ENCODE measurements at regions not wholly inside any gene's neighbourhood (a gene's known extent, or its start where the extent isn't known, plus 50 kb on each side); places are given as distances from the start of the nearest gene placed in this dataset.

DNA sequence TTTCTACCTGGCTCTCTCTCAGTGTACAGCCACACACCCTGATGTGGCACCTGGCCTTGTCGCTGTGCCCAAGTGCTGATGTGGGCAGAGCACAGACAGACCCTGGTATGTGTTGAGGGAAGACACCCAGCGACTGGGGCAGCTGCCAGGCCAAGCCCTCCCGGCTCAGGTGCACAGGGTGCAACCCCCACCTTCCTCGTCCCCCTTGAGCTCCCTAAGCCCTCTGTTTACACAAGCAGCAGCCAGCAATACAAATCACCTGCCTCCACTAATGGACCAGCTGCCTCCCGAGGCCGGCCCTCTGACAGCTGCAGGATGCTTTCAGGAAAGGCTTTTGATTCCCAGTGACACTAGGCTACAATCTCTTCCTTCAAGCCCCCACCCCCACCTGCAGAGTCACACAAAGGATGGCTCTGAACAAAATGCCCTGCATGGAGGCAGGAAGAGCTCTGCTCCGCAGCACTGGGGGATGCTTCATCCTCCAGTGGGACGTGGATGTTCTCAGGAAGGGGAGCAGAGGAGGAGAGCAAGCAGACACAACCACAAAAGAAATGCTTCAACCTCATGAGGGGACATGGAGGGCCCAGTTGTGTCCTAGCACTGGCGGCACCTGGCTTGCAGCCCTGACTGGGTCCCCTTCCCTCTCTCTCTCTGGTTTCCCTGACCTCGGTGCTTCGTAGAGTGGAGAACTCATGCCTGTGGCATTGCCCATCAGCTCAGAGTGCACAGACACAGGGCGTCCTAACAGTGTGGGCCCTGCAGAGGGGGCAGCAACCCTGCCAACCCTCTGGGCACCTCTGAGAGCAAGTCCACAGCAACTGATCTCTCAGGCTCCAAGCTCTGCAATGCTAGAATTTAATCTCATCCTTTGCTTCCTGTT is 140.8 kb downstream of the BARX1 start:
- peak; percentile 9 for DNase-seq (ENCODE audit: low spot score)
- in situ Hi-C loops (cut with MboI; ENCODE audit: low pct_unique_long_range_greater_than_20kb, low sequenced_read_pairs, unreplicated experiment): no loop called here
- TF ChIP-seq, protein P1, sequence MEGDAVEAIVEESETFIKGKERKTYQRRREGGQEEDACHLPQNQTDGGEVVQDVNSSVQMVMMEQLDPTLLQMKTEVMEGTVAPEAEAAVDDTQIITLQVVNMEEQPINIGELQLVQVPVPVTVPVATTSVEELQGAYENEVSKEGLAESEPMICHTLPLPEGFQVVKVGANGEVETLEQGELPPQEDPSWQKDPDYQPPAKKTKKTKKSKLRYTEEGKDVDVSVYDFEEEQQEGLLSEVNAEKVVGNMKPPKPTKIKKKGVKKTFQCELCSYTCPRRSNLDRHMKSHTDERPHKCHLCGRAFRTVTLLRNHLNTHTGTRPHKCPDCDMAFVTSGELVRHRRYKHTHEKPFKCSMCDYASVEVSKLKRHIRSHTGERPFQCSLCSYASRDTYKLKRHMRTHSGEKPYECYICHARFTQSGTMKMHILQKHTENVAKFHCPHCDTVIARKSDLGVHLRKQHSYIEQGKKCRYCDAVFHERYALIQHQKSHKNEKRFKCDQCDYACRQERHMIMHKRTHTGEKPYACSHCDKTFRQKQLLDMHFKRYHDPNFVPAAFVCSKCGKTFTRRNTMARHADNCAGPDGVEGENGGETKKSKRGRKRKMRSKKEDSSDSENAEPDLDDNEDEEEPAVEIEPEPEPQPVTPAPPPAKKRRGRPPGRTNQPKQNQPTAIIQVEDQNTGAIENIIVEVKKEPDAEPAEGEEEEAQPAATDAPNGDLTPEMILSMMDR (IDR thresholded peaks at IDR 0.05; ENCODE audit: extremely low read depth, insufficient read depth, missing control alignments): no peak

DNA sequence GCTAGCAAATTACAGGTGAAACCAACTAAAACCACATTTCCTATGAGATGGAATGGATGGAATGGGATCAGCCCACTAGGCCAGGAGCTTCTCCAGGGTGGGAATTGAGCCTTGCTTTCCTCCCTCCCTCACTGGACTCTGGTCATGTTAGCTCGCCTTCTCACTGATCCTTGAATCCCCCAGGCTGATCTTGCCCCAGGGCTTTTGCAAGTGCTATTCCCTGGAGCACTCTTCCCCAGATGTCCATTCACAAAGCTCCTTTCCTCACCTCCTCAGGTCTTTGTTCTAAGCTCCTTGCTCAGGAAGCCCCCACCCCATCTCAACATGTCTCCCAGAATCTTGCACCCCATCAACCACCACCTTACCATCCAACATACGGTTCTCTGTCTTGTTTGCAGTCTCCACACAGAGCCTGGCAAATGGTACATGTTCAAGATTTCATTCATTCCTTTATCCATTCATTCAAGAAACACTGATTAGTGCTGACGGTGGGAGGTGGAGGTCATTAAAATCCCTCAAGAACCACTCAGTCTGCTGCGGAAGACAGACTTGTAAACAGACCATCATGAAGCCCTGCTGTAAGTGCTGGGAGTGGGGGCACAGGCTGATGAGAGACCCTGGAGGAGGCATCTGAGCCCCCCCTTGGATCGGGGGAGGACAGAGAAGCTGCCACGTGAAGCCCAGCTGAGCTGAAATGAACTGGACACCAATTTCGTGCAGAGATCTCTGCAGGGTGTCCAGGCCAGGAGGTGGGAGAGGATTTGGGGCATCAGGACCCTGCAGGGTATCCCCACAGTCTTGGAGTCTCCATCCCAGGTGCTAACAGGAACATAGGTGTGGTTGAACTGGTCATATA is 141.7 kb downstream of the BARX1 start:
- in situ Hi-C loops (cut with MboI; ENCODE audit: low pct_unique_long_range_greater_than_20kb, low sequenced_read_pairs, unreplicated experiment): no loop called here
- TF ChIP-seq, protein P1 (IDR thresholded peaks at IDR 0.05; ENCODE audit: extremely low read depth, insufficient read depth, missing control alignments): no peak
- peak; percentile 3 for DNase-seq (ENCODE audit: low spot score)

DNA sequence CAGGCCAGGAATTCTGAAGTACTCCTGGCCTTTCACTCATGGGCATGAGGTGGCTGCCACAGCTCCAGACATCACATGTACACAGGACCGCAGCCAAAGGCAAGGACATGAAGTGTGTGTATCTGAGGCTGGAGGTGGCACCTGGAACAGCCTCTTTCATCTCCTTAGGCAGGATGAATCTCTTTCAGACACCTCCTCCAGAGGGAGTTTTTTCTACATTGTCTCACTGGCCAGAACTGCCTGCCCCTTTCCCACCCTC is 142.8 kb downstream of the BARX1 start:
- peak; percentile 20 for DNase-seq (ENCODE audit: low spot score)
- TF ChIP-seq, protein P1 (IDR thresholded peaks at IDR 0.05; ENCODE audit: extremely low read depth, insufficient read depth, missing control alignments): no peak
- in situ Hi-C loops (cut with MboI; ENCODE audit: low pct_unique_long_range_greater_than_20kb, low sequenced_read_pairs, unreplicated experiment): no loop called here

DNA sequence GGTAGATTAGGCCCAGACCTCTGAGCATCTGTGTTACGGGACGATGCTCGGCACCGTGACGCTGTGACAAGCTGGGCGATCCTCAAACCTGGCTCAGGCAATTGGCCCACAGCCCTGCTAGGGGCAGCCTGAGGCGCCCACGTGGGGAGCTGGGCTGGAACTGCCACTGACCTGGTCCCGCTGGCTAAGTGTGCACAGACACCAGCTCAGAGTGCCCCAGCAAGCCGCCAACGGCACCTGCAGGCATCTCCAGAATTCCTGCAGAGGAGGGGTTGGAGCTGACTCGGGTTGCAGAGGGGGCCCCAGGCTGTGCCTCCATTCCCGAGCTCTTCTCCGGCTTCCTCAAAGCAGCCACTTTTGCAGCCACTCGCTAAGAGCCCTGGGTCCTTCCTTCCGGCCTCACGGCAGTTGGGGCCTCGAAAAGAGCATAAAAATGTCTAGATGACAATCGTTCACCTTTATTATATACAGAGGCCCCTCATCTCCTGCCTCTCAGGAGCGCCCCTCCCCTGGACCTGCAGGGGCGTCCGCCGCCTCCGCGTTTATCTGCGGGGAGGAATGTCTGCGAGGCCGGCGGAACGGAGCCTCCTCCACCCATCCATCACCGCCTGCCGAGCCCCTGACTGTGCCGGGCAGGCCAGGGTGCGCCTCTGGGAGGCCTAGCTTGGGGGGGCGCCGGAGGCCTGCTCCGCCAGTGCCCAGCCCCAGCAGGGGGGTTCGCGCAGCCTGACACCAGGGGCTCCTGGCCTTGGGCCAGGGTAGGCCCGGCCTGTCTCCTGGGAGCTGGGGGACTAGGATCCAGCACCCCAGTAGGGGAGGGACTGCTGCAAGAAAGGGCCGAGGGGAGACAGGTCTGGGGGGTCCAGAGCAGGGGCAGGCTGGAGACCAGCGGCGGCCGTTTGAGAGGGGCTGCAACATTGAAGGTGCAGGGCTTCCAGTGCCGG is 144.9 kb downstream of the BARX1 start:
- in situ Hi-C loops (cut with MboI; ENCODE audit: low pct_unique_long_range_greater_than_20kb, low sequenced_read_pairs, unreplicated experiment): no loop called here
- TF ChIP-seq, protein P1 (IDR thresholded peaks at IDR 0.05; ENCODE audit: extremely low read depth, insufficient read depth, missing control alignments): no peak
- peak; percentile 11 for DNase-seq (ENCODE audit: low spot score)

DNA sequence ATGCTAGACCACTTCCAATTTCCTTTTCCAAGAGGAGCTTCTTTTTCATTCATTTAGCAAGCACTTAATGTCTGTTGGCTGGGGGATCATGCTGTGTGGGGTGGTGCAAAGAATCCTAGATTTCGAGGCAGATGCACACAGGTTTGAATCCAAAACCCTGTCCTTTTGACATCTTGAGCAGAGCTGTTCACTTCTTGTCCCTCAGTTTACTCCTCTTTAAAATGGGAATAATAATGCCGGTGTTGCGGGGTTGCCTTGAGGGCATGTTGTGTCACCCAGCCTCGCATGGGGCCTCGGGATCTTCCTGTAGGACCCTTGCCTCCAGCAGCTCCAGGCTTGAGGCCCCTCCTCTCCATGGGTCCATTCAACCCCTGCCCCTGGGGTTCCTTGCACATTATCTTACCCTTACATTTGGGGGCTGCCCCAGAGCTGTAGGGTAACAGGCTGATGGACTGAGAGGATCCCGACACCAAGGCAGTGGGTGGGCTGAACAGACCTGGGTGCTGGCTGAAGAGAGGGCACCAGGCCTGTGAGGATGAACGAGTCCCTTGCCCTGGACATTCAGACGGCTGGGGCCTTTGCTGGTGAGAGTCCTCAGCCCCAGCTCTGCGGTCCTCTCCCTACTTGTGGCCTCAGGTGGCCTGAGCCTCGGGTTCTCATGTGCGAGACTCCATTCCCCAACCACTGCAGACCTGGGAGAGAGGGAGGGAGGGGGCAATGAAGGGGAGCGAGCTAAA is 145.8 kb downstream of the BARX1 start:
- in situ Hi-C loops (cut with MboI; ENCODE audit: low pct_unique_long_range_greater_than_20kb, low sequenced_read_pairs, unreplicated experiment): no loop called here
- DNase-seq (ENCODE audit: low spot score): peak; percentile 13
- TF ChIP-seq, protein P1 (IDR thresholded peaks at IDR 0.05; ENCODE audit: extremely low read depth, insufficient read depth, missing control alignments): no peak
